ENCODE measurements at regions not wholly inside any gene's neighbourhood (a gene's known extent, or its start where the extent isn't known, plus 50 kb on each side); places are given as distances from the start of the nearest gene placed in this dataset.

GRCh38 chr7:35386082-35386815, 132.3 kb upstream of the TBX20 start:
- Mint-ChIP-seq H3K27me3 (ENCODE audit: low read depth, unreplicated experiment) (peaks cover 18% of the 10 kb centered on the region), H3K36me3 (ENCODE audit: low read depth, unreplicated experiment) (no peaks in the 10 kb centered on the region), H3K4me3 (ENCODE audit: unreplicated experiment) (no peak overlapping the region), H3K4me1 (ENCODE audit: low read depth, unreplicated experiment) (no peaks in the 10 kb centered on the region), H3K9me3 (ENCODE audit: unreplicated experiment) (no peaks in the 10 kb centered on the region), H3K27ac (ENCODE audit: unreplicated experiment) (no peak overlapping the region)
- no peaks in the 10 kb centered on the region for H3K79me2 ChIP-seq (ENCODE audit: insufficient read depth, low read length)
- H2AFZ ChIP-seq (ENCODE audit: low read depth, low read length): no peak overlapping the region
- no peak overlapping the region for H3K4me2 ChIP-seq (ENCODE audit: low read length)
- no peaks in the 10 kb centered on the region for H3K27me3 ChIP-seq (ENCODE audit: insufficient read depth, low read length)
- H3K9me3 ChIP-seq (ENCODE audit: insufficient read depth, low read depth, low read length): no peaks in the 10 kb centered on the region
- no peaks in the 10 kb centered on the region for H4K20me1 ChIP-seq (ENCODE audit: insufficient read depth, low read length)
- H3K4me1 ChIP-seq (ENCODE audit: insufficient read depth, low read length): no peaks in the 10 kb centered on the region
- H3K4me3 ChIP-seq (ENCODE audit: insufficient read depth, low read depth, low read length): no peak overlapping the region
- no peaks in the 10 kb centered on the region for H3K36me3 ChIP-seq (ENCODE audit: insufficient read depth, low read length)
- TF ChIP-seq, protein P1, sequence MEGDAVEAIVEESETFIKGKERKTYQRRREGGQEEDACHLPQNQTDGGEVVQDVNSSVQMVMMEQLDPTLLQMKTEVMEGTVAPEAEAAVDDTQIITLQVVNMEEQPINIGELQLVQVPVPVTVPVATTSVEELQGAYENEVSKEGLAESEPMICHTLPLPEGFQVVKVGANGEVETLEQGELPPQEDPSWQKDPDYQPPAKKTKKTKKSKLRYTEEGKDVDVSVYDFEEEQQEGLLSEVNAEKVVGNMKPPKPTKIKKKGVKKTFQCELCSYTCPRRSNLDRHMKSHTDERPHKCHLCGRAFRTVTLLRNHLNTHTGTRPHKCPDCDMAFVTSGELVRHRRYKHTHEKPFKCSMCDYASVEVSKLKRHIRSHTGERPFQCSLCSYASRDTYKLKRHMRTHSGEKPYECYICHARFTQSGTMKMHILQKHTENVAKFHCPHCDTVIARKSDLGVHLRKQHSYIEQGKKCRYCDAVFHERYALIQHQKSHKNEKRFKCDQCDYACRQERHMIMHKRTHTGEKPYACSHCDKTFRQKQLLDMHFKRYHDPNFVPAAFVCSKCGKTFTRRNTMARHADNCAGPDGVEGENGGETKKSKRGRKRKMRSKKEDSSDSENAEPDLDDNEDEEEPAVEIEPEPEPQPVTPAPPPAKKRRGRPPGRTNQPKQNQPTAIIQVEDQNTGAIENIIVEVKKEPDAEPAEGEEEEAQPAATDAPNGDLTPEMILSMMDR (IDR thresholded peaks at IDR 0.05; ENCODE audit: insufficient read depth, low read depth, low read length): no peak
- no peak for TF ChIP-seq EZH2 (IDR thresholded peaks at IDR 0.05; ENCODE audit: insufficient read depth, low read length)
- no peak overlapping the region for H3K9ac ChIP-seq (ENCODE audit: low read length)
- FAIRE-seq (no peak), DNase-seq (ENCODE audit: low read depth) (no peak)
- no peak overlapping the region for H3K27ac ChIP-seq (ENCODE audit: low read depth, low read length)

GRCh38 chr7:35384761-35385700, 131.1 kb upstream of the TBX20 start:
- Histone ChIP-seq H3K4me1 (ENCODE audit: insufficient read depth, low read length) (no peaks in the 10 kb centered on the region), H3K4me3 (ENCODE audit: insufficient read depth, low read depth, low read length) (no peak overlapping the region), H3K27me3 (ENCODE audit: insufficient read depth, low read length) (no peaks in the 10 kb centered on the region), H3K27ac (ENCODE audit: low read depth, low read length) (no peak overlapping the region), H3K9ac (ENCODE audit: low read length) (no peak overlapping the region), H3K36me3 (ENCODE audit: insufficient read depth, low read length) (no peaks in the 10 kb centered on the region), H2AFZ (ENCODE audit: low read depth, low read length) (no peak overlapping the region), H4K20me1 (ENCODE audit: insufficient read depth, low read length) (no peaks in the 10 kb centered on the region), H3K9me3 (ENCODE audit: insufficient read depth, low read depth, low read length) (no peaks in the 10 kb centered on the region), H3K4me2 (ENCODE audit: low read length) (no peak overlapping the region), H3K79me2 (ENCODE audit: insufficient read depth, low read length) (no peaks in the 10 kb centered on the region)
- Mint-ChIP-seq H3K9me3 (ENCODE audit: unreplicated experiment) (no peaks in the 10 kb centered on the region), H3K4me3 (ENCODE audit: unreplicated experiment) (no peak overlapping the region), H3K27ac (ENCODE audit: unreplicated experiment) (no peak overlapping the region), H3K4me1 (ENCODE audit: low read depth, unreplicated experiment) (no peaks in the 10 kb centered on the region), H3K27me3 (ENCODE audit: low read depth, unreplicated experiment) (peaks cover 18% of the 10 kb centered on the region), H3K36me3 (ENCODE audit: low read depth, unreplicated experiment) (no peaks in the 10 kb centered on the region)
- no peak for DNase-seq (ENCODE audit: low read depth)
- TF ChIP-seq, protein P1 (IDR thresholded peaks at IDR 0.05; ENCODE audit: insufficient read depth, low read depth, low read length): no peak
- TF ChIP-seq EZH2 (IDR thresholded peaks at IDR 0.05; ENCODE audit: insufficient read depth, low read length): no peak
- FAIRE-seq: no peak
